Neuronal stem cell (in vitro differentiated cells): ENCODE measurements at regions not wholly inside any gene's neighbourhood (a gene's known extent, or its start where the extent isn't known, plus 50 kb on each side); places are given as distances from the start of the nearest gene placed in this dataset.
"Not testable (repeated sequence)": the region's sequence is repeated elsewhere in the genome, so short reads cannot be mapped to it uniquely, and the experiment has no call there.

Experiments used
- DNase-seq: peaks from one replicate; pipeline ENCODE4 v3.0.0-alpha.2; 2013; ENCODE audit warnings: low spot score
- H2AFZ ChIP-seq: one replicate; pipeline ENCODE4 v1.6.1; 2013; ENCODE audit warnings: mild to moderate bottlenecking, low read length, inconsistent platforms
- H2AK5ac ChIP-seq: 2 replicates; pipeline ENCODE4 v1.6.1; 2013; ENCODE audit warnings: low read depth, mild to moderate bottlenecking, inconsistent platforms, low read length, moderate library complexity, mixed read lengths
- H2BK120ac ChIP-seq: 2 replicates; pipeline ENCODE4 v1.6.1; 2013; ENCODE audit warnings: low read depth, mild to moderate bottlenecking, inconsistent platforms, low read length, moderate library complexity, mixed read lengths
- H2BK12ac ChIP-seq: one replicate; pipeline ENCODE4 v1.6.1; 2013; ENCODE audit warnings: low read length, inconsistent platforms
- H2BK15ac ChIP-seq: 2 replicates; pipeline ENCODE4 v1.6.1; 2013; ENCODE audit warnings: mild to moderate bottlenecking, low read length, inconsistent platforms, mixed read lengths
- H2BK5ac ChIP-seq: one replicate; pipeline ENCODE4 v1.6.1; 2013; ENCODE audit warnings: inconsistent platforms, mild to moderate bottlenecking, low read length, moderate library complexity
- H3K14ac ChIP-seq: one replicate; pipeline ENCODE4 v1.6.1; 2013; ENCODE audit warnings: low read length, inconsistent platforms
- H3K18ac ChIP-seq: 2 replicates; pipeline ENCODE4 v1.6.1; 2013; ENCODE audit warnings: low read length, inconsistent platforms
- H3K23ac ChIP-seq: 2 replicates; pipeline ENCODE4 v1.6.1; 2013; ENCODE audit warnings: low read depth, mild to moderate bottlenecking, mixed read lengths, low read length, inconsistent platforms; ENCODE audit not compliant: poor library complexity
- H3K27ac ChIP-seq: replicated peaks from 3 replicates; pipeline ENCODE4 v1.5.1; 2013; ENCODE audit warnings: low read length, inconsistent platforms
- H3K27me3 ChIP-seq, 3 experiments: 2 replicates each; pipeline ENCODE4 v1.6.1; 2013; ENCODE audit warnings: low read length in 3 of 3, mild to moderate bottlenecking in 2 of 3, inconsistent platforms in 1 of 3, low read depth in 1 of 3, mixed read lengths in 1 of 3, moderate library complexity in 1 of 3; ENCODE audit not compliant: control insufficient read depth in 3 of 3, insufficient read depth in 3 of 3
- H3K36me3 ChIP-seq, 2 donors: replicated peaks in 1 of 2; 2 replicates each; pipeline ENCODE4 v1.6.1; 2013; ENCODE audit warnings: low read length in 2 of 2; ENCODE audit not compliant: control insufficient read depth in 2 of 2, insufficient read depth in 2 of 2
- H3K4ac ChIP-seq: 2 replicates; pipeline ENCODE4 v1.6.1; 2013; ENCODE audit warnings: inconsistent platforms, mild to moderate bottlenecking, low read length, moderate library complexity
- H3K4me1 ChIP-seq, 2 donors: 1 replicate in 1 of 2; 2 replicates in 1 of 2; pipeline ENCODE4 v1.6.1; 2013; ENCODE audit warnings: low read length in 2 of 2, low read depth in 1 of 2; ENCODE audit not compliant: control insufficient read depth in 2 of 2, insufficient read depth in 1 of 2
- H3K4me2 ChIP-seq: one replicate; pipeline ENCODE4 v1.6.1; 2013; ENCODE audit warnings: mild to moderate bottlenecking, low read length, inconsistent platforms; ENCODE audit not compliant: insufficient read depth, poor library complexity, severe bottlenecking
- H3K4me3 ChIP-seq, 2 donors: 2 replicates each; pipeline ENCODE4 v1.5.1; 2013; ENCODE audit warnings: low read length in 2 of 2, mild to moderate bottlenecking in 2 of 2, inconsistent platforms in 1 of 2, moderate library complexity in 1 of 2
- H3K79me1 ChIP-seq: one replicate; pipeline ENCODE4 v1.6.1; 2013; ENCODE audit warnings: low read depth, mild to moderate bottlenecking, inconsistent platforms, low read length, moderate library complexity
- H3K9ac ChIP-seq: one replicate; pipeline ENCODE4 v1.6.1; 2013; ENCODE audit warnings: mild to moderate bottlenecking, low read depth, low read length, inconsistent platforms; ENCODE audit not compliant: poor library complexity
- H3K9me3 ChIP-seq, 2 donors: replicated peaks in 1 of 2; 2 replicates each; pipeline versions ENCODE3 to v1.6.1; 2013; ENCODE audit warnings: low read length in 2 of 2, mild to moderate bottlenecking in 2 of 2, inconsistent platforms in 1 of 2, low read depth in 1 of 2, mixed read lengths in 1 of 2, moderate library complexity in 1 of 2; ENCODE audit not compliant: control insufficient read depth in 2 of 2, insufficient read depth in 1 of 2
- H4K8ac ChIP-seq: one replicate; pipeline ENCODE4 v1.6.1; 2013; ENCODE audit warnings: low read depth, mild to moderate bottlenecking, inconsistent platforms, low read length, moderate library complexity
- H4K91ac ChIP-seq: one replicate; pipeline ENCODE4 v1.6.1; 2013; ENCODE audit warnings: low read length, low read depth, mild to moderate bottlenecking, inconsistent platforms; ENCODE audit not compliant: poor library complexity
- WGBS, 2 donors: extraction: QIAGEN DNeasy Blood & Tissue Kit; methylation state at CpG; one replicate each; pipeline ENCODE4 v1.1.7; 2013; ENCODE audit warnings: missing lambda C conversion rate in 2 of 2, mixed read lengths in 1 of 2; ENCODE audit not compliant: insufficient read length in 2 of 2, insufficient replicate concordance in 1 of 2; ENCODE audit errors: extremely low coverage in 2 of 2; 5-methylcytosine and 5-hydroxymethylcytosine counted together

GRCh38 chr2:12628541-12628940 lies 88.2 kb upstream of the TRIB2 start:
- H3K27me3 ChIP-seq, H2BK5ac ChIP-seq, H2BK120ac ChIP-seq, H3K27ac ChIP-seq, H4K8ac ChIP-seq, H2AK5ac ChIP-seq, H3K4me2 ChIP-seq, H3K79me1 ChIP-seq, DNase-seq, H3K4me3 ChIP-seq, H3K9me3 ChIP-seq, H3K18ac ChIP-seq, H2BK12ac ChIP-seq, H4K91ac ChIP-seq, H3K9ac ChIP-seq, H2BK15ac ChIP-seq, H2AFZ ChIP-seq, H3K4ac ChIP-seq, H3K36me3 ChIP-seq, H3K14ac ChIP-seq, H3K23ac ChIP-seq: not testable (repeated sequence)
- WGBS, 2 donors, result no CpG with 5 or more reads among the region's 8 CpGs
- H3K4me1 ChIP-seq, result peaks cover 4 to 15% of the 10 kb centered on the region in 2 donors

- DNase-seq, result no peak
- no peak overlapping the region for H3K4me3 ChIP-seq
- no peak overlapping the region for H4K91ac ChIP-seq
- H3K27ac ChIP-seq, result no peak overlapping the region
- H3K23ac ChIP-seq, result no peak overlapping the region
- no peaks in the 10 kb centered on the region for H3K9me3 ChIP-seq
- H3K4ac ChIP-seq, result no peak overlapping the region
- H3K14ac ChIP-seq, result no peak overlapping the region
- H2BK15ac ChIP-seq, result no peak overlapping the region
- peak overlapping the region; percentile 38 for H2AFZ ChIP-seq
- H3K4me1 ChIP-seq, result no peaks in the 10 kb centered on the region
- H2BK5ac ChIP-seq, result no peak overlapping the region
- no peak overlapping the region for H2BK120ac ChIP-seq
- H2BK12ac ChIP-seq, result no peak overlapping the region
- no peaks in the 10 kb centered on the region for H3K36me3 ChIP-seq
- H3K4me2 ChIP-seq, result no peak overlapping the region
- H2AK5ac ChIP-seq, result no peak overlapping the region
- H3K27me3 ChIP-seq, result no peaks in the 10 kb centered on the region
- H4K8ac ChIP-seq, result no peak overlapping the region
- H3K9ac ChIP-seq, result no peak overlapping the region
- H3K79me1 ChIP-seq, result no peaks in the 10 kb centered on the region
- no peak overlapping the region for H3K18ac ChIP-seq
- WGBS, 2 donors, result no CpG with 5 or more reads among the region's 1 CpG
Observed at GRCh38 chr2:12636837-12637581, 79.7 kb upstream of the TRIB2 start.

GRCh38 chr2:12637754-12638153 lies 79.0 kb upstream of the TRIB2 start:
- Histone ChIP-seq H4K8ac (no peak overlapping the region), H2BK5ac (no peak overlapping the region), H3K4me2 (no peak overlapping the region), H3K14ac (no peak overlapping the region), H3K23ac (no peak overlapping the region), H3K27me3 (no peaks in the 10 kb centered on the region), H2BK15ac (no peak overlapping the region), H4K91ac (no peak overlapping the region), H3K79me1 (no peaks in the 10 kb centered on the region), H3K18ac (no peak overlapping the region), H3K9ac (no peak overlapping the region), H2AK5ac (no peak overlapping the region), H3K27ac (no peak overlapping the region), H3K36me3 (no peaks in the 10 kb centered on the region), H3K9me3 (no peaks in the 10 kb centered on the region), H2BK12ac (no peak overlapping the region), H3K4ac (no peak overlapping the region), H2BK120ac (no peak overlapping the region), H2AFZ (no peak overlapping the region), H3K4me3 (no peak overlapping the region), H3K4me1 (no peaks in the 10 kb centered on the region)
- no CpG with 5 or more reads among the region's 1 CpG for WGBS, 2 donors
- no peak for DNase-seq

GRCh38 chr2:12641441-12641840 lies 75.3 kb upstream of the TRIB2 start:
- H3K14ac ChIP-seq, result no peak overlapping the region

More at GRCh38 chr2:12641441-12641840, 75.3 kb upstream of the TRIB2 start:
- no peak overlapping the region for H4K91ac ChIP-seq
- no peaks in the 10 kb centered on the region for H3K79me1 ChIP-seq
- no peak overlapping the region for H2BK120ac ChIP-seq
- no peak overlapping the region for H3K27ac ChIP-seq
- no peak overlapping the region for H3K4ac ChIP-seq
- no peak overlapping the region for H2BK12ac ChIP-seq
- peaks cover 0 to 2% of the 10 kb centered on the region in 2 donors for H3K4me1 ChIP-seq
- no peaks in the 10 kb centered on the region for H3K36me3 ChIP-seq
- no peaks in the 10 kb centered on the region for H3K27me3 ChIP-seq
- H3K9ac ChIP-seq, result no peak overlapping the region
- no peak overlapping the region for H2BK5ac ChIP-seq
- H2AFZ ChIP-seq, result no peak overlapping the region
- DNase-seq, result no peak
- H3K18ac ChIP-seq, result no peak overlapping the region
- H3K23ac ChIP-seq, result no peak overlapping the region
- H3K9me3 ChIP-seq, result no peaks in the 10 kb centered on the region
- H3K4me3 ChIP-seq, result no peak overlapping the region
- no peak overlapping the region for H2BK15ac ChIP-seq
- H4K8ac ChIP-seq, result no peak overlapping the region
- no peak overlapping the region for H2AK5ac ChIP-seq
- H3K4me2 ChIP-seq, result no peak overlapping the region
- WGBS, 2 donors, result no CpG with 5 or more reads among the region's 1 CpG
